NOMO-1 treated with dmso at 0.1 percent for 144 hours (cell line): ENCODE measurements at regions not wholly inside any gene's neighbourhood (a gene's known extent, or its start where the extent isn't known, plus 50 kb on each side); places are given as distances from the start of the nearest gene placed in this dataset.
"Not testable (repeated sequence)": the region's sequence is repeated elsewhere in the genome, so short reads cannot be mapped to it uniquely, and the experiment has no call there.

Experiments used
- DNase-seq: peaks from one replicate; lab custom pipeline; 2025; ENCODE audit not compliant: unreplicated experiment; lab: John Stamatoyannopoulos, UW

- DNase-seq: no peak
Measured at GRCh38 chr3:8298021-8298954, 203.3 kb upstream of the LMCD1 start.

GRCh38 chr3:8301977-8302735 is 199.5 kb upstream of the LMCD1 start:
- peak; percentile 65 for DNase-seq

- DNase-seq: no peak
Measured at GRCh38 chr3:8303466-8303865, 198.2 kb upstream of the LMCD1 start.

GRCh38 chr3:8305371-8305770 is 196.3 kb upstream of the LMCD1 start:
- no peak for DNase-seq

GRCh38 chr3:8307545-8308110 is 194.0 kb upstream of the LMCD1 start:
- no peak for DNase-seq

- no peak for DNase-seq
Measured at GRCh38 chr3:8311321-8311720, 190.3 kb upstream of the LMCD1 start.

GRCh38 chr3:8312685-8313084 is 188.9 kb upstream of the LMCD1 start:
- DNase-seq: no peak

- no peak for DNase-seq
Measured at GRCh38 chr3:8313560-8314267, 187.9 kb upstream of the LMCD1 start.

- DNase-seq: not testable (repeated sequence)
Measured at GRCh38 chr3:8315526-8315925, 186.1 kb upstream of the LMCD1 start.

GRCh38 chr3:8317661-8318649 is 183.7 kb upstream of the LMCD1 start:
- no peak for DNase-seq

GRCh38 chr3:8319935-8320634 is 181.5 kb upstream of the LMCD1 start:
- DNase-seq: no peak

- no peak for DNase-seq
Measured at GRCh38 chr3:8320711-8321458, 180.7 kb upstream of the LMCD1 start.

GRCh38 chr3:8324747-8325146 is 176.9 kb upstream of the LMCD1 start:
- no peak for DNase-seq

- no peak for DNase-seq
Measured at GRCh38 chr3:8325306-8325705, 176.3 kb upstream of the LMCD1 start.

GRCh38 chr3:8325833-8326232 is 175.8 kb upstream of the LMCD1 start:
- DNase-seq: not testable (repeated sequence)

- DNase-seq: no peak
Measured at GRCh38 chr3:8327739-8328138, 173.9 kb upstream of the LMCD1 start.

GRCh38 chr3:8328967-8329366 is 172.7 kb upstream of the LMCD1 start:
- DNase-seq: no peak

GRCh38 chr3:8329598-8329997 is 172.0 kb upstream of the LMCD1 start:
- no peak for DNase-seq

GRCh38 chr3:8336456-8336855 is 165.2 kb upstream of the LMCD1 start:
- no peak for DNase-seq
